GM12864 (cell line): ENCODE measurements at regions not wholly inside any gene's neighbourhood (a gene's known extent, or its start where the extent isn't known, plus 50 kb on each side); places are given as distances from the start of the nearest gene placed in this dataset.

ENCODE experiments used
- DNase-seq: peaks from one replicate; pipeline ENCODE4 v3.0.0-alpha.2; 2011; ENCODE audit warnings: low read depth
- H3K4me3 ChIP-seq: 2 replicates; pipeline ENCODE4 v1.5.1; 2011; ENCODE audit warnings: mild to moderate bottlenecking, low read depth, low read length, control low read depth
- TF ChIP-seq, protein P1 (sequence below): IDR thresholded peaks from 2 replicates; pipeline ENCODE4 v1.5.1; 2011; ENCODE audit warnings: low read depth, mild to moderate bottlenecking, moderate library complexity, low read length, control low read depth, inconsistent platforms; ENCODE audit errors: missing control alignments

DNA sequence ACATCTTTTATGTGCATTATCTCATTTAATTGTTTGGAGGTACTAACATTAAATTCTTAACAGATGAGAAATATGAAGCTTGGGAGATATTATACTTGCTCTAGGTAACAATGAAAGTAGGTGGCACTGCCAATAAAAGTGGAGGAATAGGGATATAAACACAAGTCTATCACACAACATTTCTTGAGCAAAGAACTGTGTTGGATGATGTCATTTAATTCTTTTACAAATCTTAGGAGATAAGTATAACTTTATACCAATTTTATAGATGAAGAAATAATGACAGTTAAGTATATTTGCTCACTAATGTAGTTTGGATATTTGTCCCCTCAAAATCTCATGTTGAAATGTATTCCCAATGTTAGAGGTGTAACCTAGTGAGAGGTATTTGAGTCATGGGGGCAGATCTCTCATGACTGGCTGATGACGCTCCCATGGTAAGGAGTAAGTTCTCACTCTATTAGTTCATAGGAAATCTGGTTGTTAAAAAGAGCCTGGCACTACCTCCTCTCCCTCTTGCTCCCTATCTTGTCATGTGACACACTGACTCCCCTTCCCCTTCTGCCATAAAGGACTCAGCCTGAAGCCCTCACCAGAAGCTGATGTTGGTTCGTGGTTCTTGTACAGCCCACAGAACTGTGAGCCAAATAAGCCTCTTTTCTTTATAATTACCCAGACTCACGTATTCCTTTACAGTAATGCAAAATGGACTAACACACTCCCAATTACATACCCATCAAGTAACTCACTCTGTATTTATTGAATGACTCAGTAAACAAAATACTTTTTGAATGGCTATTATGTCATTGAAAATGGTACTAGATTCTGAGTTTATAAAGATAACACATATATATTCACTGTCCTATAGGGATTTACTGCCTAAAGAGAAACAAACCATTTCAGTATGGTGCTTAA, 146.8 kb upstream of the KITLG start:
- no peak overlapping the region for H3K4me3 ChIP-seq
- TF ChIP-seq, protein P1, sequence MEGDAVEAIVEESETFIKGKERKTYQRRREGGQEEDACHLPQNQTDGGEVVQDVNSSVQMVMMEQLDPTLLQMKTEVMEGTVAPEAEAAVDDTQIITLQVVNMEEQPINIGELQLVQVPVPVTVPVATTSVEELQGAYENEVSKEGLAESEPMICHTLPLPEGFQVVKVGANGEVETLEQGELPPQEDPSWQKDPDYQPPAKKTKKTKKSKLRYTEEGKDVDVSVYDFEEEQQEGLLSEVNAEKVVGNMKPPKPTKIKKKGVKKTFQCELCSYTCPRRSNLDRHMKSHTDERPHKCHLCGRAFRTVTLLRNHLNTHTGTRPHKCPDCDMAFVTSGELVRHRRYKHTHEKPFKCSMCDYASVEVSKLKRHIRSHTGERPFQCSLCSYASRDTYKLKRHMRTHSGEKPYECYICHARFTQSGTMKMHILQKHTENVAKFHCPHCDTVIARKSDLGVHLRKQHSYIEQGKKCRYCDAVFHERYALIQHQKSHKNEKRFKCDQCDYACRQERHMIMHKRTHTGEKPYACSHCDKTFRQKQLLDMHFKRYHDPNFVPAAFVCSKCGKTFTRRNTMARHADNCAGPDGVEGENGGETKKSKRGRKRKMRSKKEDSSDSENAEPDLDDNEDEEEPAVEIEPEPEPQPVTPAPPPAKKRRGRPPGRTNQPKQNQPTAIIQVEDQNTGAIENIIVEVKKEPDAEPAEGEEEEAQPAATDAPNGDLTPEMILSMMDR: no peak
- DNase-seq: no peak

- no peak for DNase-seq
- H3K4me3 ChIP-seq: no peak overlapping the region
- TF ChIP-seq, protein P1: no peak
Measured at GRCh38 chr12:88725592-88726143, 145.4 kb upstream of the KITLG start.

- H3K4me3 ChIP-seq: no peak overlapping the region
- no peak for DNase-seq
- TF ChIP-seq, protein P1: no peak
Measured at GRCh38 chr12:88723219-88723618, 142.9 kb upstream of the KITLG start.

DNA sequence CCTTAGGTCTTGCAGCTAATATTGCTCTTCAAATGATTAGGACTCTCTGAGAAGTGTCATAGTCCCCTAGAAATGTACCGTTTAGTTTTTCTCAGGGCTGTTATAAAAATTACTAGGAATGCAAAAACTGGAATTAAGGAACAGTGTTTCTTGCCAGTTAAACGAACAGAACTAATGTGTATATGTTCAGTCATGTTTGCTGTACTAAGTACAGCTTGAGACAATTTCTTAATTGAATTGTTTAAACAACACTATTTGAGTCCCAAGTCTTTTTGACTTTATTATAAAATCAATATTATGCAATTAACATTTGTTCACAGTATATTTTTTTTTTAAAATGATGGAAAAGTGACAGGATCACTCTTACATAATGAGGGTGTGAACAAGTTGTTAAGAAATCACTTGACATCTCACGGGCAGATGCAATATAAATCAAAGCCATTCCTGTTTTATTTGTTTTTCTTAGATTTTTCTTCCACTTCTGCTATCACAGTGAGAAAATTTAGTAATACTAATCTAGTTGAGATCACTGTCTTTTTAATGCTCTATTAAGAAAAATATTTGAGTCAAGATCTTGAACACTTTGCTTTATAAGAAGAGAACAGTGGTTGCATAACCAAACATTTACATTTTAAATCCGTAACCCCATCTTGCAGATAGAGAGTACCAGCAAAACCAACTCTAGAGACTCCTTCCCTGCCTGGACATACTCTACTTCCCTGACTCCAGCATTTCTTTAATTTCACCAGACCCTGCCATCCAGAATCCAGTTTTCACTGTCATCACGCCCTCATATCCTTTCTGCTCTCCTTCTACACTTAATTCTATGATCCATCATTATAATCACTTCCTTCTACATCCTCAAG, 140.7 kb upstream of the KITLG start:
- TF ChIP-seq, protein P1: no peak
- H3K4me3 ChIP-seq: no peak overlapping the region
- no peak for DNase-seq

- H3K4me3 ChIP-seq: no peak overlapping the region
- DNase-seq: no peak
- TF ChIP-seq, protein P1: no peak
Measured at GRCh38 chr12:88720231-88720630, 140.0 kb upstream of the KITLG start.

- TF ChIP-seq, protein P1: no peak
Measured at GRCh38 chr12:88717188-88717587, 136.9 kb upstream of the KITLG start.

More at GRCh38 chr12:88717188-88717587, 136.9 kb upstream of the KITLG start:
- no peak overlapping the region for H3K4me3 ChIP-seq
- DNase-seq: no peak
